ENCODE measurements at regions not wholly inside any gene's neighbourhood (a gene's known extent, or its start where the extent isn't known, plus 50 kb on each side); places are given as distances from the start of the nearest gene placed in this dataset.

GRCh38 chrX:20319054-20319453, 52.3 kb upstream of the RPS6KA3 start:
- DNase-seq (ENCODE audit: low read depth) = no peak

GRCh38 chrX:20317873-20318272, 51.2 kb upstream of the RPS6KA3 start:
- no peak for DNase-seq (ENCODE audit: low read depth)

All from activated T-helper 9 cell treated with anti-CD3 and anti-CD28 coated beads, Interleukin-2, amount 50 U/mL, for 16 hours (primary cell).